GM12878 (cell line): ENCODE measurements at regions not wholly inside any gene's neighbourhood (a gene's known extent, or its start where the extent isn't known, plus 50 kb on each side); places are given as distances from the start of the nearest gene placed in this dataset.

Experiments used
- EP300 ChIP-seq, 2 experiments: fragments of 150-350 bp in 1 of 2; IDR thresholded peaks; 2 replicates each; pipeline ENCODE4 v1.6.1; 2011 to 2012; ENCODE audit warnings: low read depth in 2 of 2, low read length in 2 of 2, borderline replicate concordance in 1 of 2, improper control_type of control experiment in 1 of 2, inconsistent platforms in 1 of 2; ENCODE audit not compliant: control insufficient read depth in 1 of 2
- NFYB ChIP-seq: IDR thresholded peaks from 2 replicates; pipeline ENCODE4 v1.6.1; 2011; ENCODE audit warnings: low read depth, mild to moderate bottlenecking, low read length, improper control_type of control experiment, moderate library complexity; ENCODE audit not compliant: insufficient read depth
- TF ChIP-seq, protein P1 (sequence below): IDR thresholded peaks from 2 replicates; pipeline ENCODE4 v1.6.1; 2012; ENCODE audit warnings: low read depth, low read length, improper control_type of control experiment

- TF ChIP-seq EP300 (IDR thresholded peaks at IDR 0.05; ENCODE audit: borderline replicate concordance in 1 of 2, control insufficient read depth in 1 of 2, low read depth in 2 of 2, low read length in 2 of 2) (no peak), NFYB (no peak)
- TF ChIP-seq, protein P1, sequence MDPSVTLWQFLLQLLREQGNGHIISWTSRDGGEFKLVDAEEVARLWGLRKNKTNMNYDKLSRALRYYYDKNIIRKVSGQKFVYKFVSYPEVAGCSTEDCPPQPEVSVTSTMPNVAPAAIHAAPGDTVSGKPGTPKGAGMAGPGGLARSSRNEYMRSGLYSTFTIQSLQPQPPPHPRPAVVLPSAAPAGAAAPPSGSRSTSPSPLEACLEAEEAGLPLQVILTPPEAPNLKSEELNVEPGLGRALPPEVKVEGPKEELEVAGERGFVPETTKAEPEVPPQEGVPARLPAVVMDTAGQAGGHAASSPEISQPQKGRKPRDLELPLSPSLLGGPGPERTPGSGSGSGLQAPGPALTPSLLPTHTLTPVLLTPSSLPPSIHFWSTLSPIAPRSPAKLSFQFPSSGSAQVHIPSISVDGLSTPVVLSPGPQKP: no peak
These were observed 184.3 kb upstream of the RTL1 start for GRCh38 chr14:101087614-101088394.
